ENCODE measurements at regions not wholly inside any gene's neighbourhood (a gene's known extent, or its start where the extent isn't known, plus 50 kb on each side); places are given as distances from the start of the nearest gene placed in this dataset.

DNA sequence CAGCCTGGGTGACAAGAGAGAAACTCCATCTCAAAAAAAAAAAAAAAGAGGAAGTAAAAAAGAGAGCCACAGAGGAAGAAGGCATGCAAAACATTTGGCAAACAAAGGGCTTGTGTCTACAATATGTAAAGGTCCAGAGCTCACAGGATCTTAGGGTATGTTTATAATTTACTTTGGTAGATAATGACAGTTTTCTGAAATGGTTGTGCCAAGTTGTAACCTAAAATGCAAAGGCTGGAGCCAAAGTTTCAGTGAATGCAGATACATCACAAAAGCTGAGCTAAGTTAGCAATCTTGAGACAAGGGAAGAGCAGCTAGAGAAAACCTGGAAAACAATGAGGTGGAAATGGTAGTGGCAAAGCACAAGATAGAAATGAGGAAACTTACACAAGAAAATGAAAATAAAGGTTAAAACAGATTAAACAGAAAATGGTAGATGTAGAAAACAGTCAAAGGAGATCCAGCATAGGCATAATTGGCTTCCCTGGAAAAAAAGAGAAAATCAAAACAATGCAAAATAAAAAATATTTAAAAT is 77.5 kb upstream of the HK2 start:
- TF ChIP-seq, protein P1, sequence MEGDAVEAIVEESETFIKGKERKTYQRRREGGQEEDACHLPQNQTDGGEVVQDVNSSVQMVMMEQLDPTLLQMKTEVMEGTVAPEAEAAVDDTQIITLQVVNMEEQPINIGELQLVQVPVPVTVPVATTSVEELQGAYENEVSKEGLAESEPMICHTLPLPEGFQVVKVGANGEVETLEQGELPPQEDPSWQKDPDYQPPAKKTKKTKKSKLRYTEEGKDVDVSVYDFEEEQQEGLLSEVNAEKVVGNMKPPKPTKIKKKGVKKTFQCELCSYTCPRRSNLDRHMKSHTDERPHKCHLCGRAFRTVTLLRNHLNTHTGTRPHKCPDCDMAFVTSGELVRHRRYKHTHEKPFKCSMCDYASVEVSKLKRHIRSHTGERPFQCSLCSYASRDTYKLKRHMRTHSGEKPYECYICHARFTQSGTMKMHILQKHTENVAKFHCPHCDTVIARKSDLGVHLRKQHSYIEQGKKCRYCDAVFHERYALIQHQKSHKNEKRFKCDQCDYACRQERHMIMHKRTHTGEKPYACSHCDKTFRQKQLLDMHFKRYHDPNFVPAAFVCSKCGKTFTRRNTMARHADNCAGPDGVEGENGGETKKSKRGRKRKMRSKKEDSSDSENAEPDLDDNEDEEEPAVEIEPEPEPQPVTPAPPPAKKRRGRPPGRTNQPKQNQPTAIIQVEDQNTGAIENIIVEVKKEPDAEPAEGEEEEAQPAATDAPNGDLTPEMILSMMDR (conservative IDR thresholded peaks at IDR 0.05; ENCODE audit: low read length), result no peak
- no peak for DNase-seq (ENCODE audit: low read depth)
- H3K4me3 ChIP-seq (ENCODE audit: low read length), result no peak overlapping the region

DNA sequence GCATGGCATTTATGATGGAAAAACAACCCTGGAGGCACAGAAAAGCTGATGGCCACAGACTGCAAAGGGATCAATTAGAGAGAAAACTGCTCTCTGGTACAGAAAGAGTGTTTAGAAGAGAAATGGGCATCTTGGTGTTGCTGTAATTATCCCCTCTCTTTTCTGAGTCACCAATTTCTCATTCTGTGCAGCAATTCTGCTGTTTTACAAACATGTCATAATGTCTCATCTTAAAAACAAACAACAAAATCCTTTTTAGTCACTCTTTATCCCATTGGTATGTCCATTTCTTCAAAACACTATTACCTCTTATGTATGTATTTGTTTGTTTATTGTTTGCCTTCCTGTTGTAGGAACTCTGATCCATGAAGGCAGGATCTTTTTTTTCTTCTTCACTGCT is 73.9 kb upstream of the HK2 start:
- no peak for DNase-seq (ENCODE audit: low read depth)
- TF ChIP-seq, protein P1 (conservative IDR thresholded peaks at IDR 0.05; ENCODE audit: low read length), result no peak
- H3K4me3 ChIP-seq (ENCODE audit: low read length), result no peak overlapping the region

DNA sequence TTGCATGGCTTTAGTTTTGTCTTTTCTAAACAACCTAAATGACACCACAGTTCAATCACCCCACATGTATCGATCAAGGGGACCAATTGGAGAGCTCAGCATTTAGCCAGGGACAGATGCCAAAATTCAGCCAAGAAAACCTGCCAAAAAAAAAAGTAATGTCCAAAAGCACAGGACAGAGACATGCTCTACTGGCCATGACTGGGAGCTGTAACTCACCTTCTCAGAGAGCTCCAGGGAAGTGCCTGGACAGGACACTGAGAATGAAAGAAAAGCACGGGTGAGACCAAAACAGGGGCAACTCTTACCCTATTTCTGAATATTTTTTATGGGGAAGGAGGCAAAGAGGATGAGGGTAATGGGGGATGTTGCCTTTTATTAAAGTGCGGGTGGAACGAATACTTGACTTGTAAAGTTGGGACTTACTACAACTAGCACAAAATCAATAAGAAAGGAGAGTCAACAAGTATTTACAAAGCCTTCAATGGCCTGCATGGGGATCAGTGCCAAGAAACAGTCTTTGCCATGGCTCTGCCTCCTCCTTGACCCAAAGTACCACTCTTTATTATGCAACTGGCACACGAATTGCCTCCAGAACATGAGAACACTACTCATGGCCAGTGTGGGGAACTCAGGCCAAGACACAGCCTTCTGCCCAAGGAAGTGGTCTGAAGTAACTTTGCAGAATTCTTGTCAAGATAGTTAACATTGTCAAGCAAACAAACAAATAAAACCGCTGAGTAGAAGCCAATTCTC is 72.9 kb upstream of the HK2 start:
- TF ChIP-seq, protein P1 (conservative IDR thresholded peaks at IDR 0.05; ENCODE audit: low read length), result no peak
- no peak for DNase-seq (ENCODE audit: low read depth)
- no peak overlapping the region for H3K4me3 ChIP-seq (ENCODE audit: low read length)

DNA sequence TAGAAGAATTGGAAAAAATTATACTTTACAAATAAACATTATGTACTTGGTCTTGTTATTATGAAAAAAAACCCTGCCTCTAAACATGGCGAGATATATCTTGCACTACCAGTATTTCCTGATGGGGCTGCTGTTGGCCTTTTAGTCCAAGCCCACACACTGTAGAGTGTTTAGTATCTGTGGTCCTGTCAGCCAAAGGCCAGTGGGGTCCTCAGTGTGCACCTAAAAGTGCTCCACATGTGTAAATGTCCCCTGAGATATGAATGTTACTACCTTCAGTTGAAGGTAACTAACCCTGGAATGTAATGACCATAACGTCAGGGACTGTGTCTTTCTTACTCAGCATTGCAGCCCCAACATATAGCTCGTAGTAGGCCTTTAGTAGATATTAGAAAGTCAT is 71.1 kb upstream of the HK2 start:
- no peak overlapping the region for H3K4me3 ChIP-seq (ENCODE audit: low read length)
- TF ChIP-seq, protein P1 (conservative IDR thresholded peaks at IDR 0.05; ENCODE audit: low read length), result no peak
- DNase-seq (ENCODE audit: low read depth), result no peak

DNA sequence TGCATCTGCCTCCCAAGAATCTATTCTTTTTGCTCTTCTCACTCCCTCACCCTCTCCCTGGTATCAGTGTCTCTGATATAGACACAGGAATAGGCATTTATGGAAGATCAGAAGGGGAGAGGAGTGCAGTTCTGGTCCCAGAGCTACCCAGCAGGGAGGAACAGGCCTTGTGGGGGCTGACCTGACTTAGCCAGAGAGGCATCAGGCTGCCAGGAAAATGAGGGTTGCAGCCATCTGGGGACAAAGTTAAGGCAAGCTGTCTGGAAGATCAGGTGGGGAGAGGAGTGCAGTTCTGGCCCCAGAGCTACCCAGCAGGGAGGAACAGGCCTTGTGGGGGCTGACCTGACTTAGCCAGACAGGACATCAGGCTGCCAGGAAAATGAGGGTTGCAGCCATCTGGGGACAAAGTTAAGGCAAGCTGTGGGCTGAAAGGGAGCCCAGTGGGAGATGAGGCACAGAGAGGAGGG is 69.9 kb upstream of the HK2 start:
- no peak overlapping the region for H3K4me3 ChIP-seq (ENCODE audit: low read length)

DNA sequence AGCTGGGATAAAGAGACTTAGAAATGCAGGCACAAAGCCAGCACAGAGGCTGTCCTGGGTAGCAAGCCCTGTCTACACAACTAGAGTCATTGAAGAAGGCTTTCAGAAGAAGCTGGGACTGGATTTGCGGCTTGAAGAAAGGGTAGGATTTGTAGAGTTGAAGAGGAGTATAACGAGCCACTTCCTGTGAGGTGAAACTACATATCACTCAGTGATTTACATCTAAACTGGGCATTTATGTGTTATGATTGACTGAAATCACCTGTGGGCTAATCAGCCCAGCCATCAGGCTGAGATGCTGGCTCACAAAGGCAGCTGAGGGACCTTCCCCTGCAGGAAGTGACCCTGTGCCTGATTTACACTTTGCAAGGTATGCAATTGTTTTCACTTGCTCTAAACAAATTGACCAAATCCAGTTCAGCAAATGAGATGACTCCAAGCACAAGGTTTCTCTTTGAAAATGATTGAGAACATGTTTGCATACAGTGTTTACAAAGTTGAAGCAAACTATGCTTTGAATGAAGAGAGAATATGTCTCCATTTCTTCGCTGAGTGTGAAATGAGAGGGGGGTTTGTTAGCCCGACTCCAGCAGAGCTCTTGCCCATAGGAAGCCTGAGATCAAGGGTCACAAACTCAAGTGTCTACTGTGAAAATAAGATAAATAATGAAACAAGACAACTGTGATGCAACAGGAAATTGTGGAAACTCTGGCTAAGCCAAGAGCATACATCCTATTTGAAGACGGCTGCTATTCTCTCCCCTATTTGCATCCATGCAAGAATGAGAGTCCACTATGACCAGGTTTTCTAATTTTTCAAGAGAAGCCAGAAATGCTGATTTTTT is 69.3 kb upstream of the HK2 start:
- no peak overlapping the region for H3K4me3 ChIP-seq (ENCODE audit: low read length)
- TF ChIP-seq, protein P1 (conservative IDR thresholded peaks at IDR 0.05; ENCODE audit: low read length), result no peak
- peak; percentile 19 for DNase-seq (ENCODE audit: low read depth)

More for the DNA sequence above, 69.9 kb upstream of the HK2 start:
- TF ChIP-seq, protein P1 (conservative IDR thresholded peaks at IDR 0.05; ENCODE audit: low read length), result no peak
- no peak for DNase-seq (ENCODE audit: low read depth)

Measured in AG10803 (cell line).